GM12891 (cell line): ENCODE measurements at regions not wholly inside any gene's neighbourhood (a gene's known extent, or its start where the extent isn't known, plus 50 kb on each side); places are given as distances from the start of the nearest gene placed in this dataset.
"Not testable (repeated sequence)": the region's sequence is repeated elsewhere in the genome, so short reads cannot be mapped to it uniquely, and the experiment has no call there.

Experiments
- DNase-seq: peaks from one replicate; pipeline ENCODE4 v3.0.0; 2011; ENCODE audit warnings: low spot score; ENCODE audit not compliant: insufficient read length
- FAIRE-seq: peaks from 2 replicates; lab custom pipeline; 2011; peaks lifted over from hg19 to GRCh38; lab: Jason Lieb, UNC
- PAX5 ChIP-seq: IDR thresholded peaks from 2 replicates; pipeline ENCODE4 v1.6.1; 2011; ENCODE audit warnings: low read length, moderate library complexity, mild to moderate bottlenecking; ENCODE audit not compliant: insufficient read depth, severe bottlenecking
- POLR2A ChIP-seq: IDR thresholded peaks from 2 replicates; pipeline ENCODE4 v1.6.1; 2011; ENCODE audit warnings: low read depth, low read length, control low read depth
- POLR2AphosphoS5 ChIP-seq: IDR thresholded peaks from 2 replicates; pipeline ENCODE4 v1.6.1; 2011; ENCODE audit warnings: low read depth, low read length, control low read depth
- POU2F2 ChIP-seq: IDR thresholded peaks from 2 replicates; pipeline ENCODE4 v1.6.1; 2011; ENCODE audit warnings: low read depth, mild to moderate bottlenecking, control low read depth, low read length, moderate library complexity
- SPI1 ChIP-seq: IDR thresholded peaks from 2 replicates; pipeline ENCODE4 v1.6.1; 2011; ENCODE audit warnings: low read depth, low read length, control low read depth
- TAF1 ChIP-seq: IDR thresholded peaks from 2 replicates; pipeline ENCODE4 v1.6.1; 2011; ENCODE audit warnings: low read depth, low read length, control low read depth

DNA sequence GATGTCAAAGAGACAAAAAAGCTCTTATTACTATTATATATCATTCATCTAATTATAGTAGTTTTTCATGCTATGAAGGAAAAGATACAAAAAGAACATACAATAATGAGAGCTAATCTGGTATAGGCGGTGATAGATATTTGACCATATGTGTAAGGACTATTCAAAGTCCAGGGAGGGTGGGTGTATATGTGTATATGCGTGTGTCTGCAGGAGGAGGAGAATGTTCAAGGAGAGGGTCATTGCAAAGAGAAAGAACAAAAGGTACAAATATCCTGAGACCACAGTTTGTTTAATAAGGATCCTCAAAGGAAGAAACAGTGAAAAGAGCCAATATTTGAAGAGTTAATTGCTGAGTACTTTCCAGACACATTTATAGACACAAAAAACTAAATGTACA lies 1288.6 kb upstream of the CITED2 start:
- FAIRE-seq (no peak), DNase-seq (no peak)
- TF ChIP-seq POU2F2 (no peak), SPI1 (no peak), PAX5 (no peak), POLR2AphosphoS5 (no peak)

DNA sequence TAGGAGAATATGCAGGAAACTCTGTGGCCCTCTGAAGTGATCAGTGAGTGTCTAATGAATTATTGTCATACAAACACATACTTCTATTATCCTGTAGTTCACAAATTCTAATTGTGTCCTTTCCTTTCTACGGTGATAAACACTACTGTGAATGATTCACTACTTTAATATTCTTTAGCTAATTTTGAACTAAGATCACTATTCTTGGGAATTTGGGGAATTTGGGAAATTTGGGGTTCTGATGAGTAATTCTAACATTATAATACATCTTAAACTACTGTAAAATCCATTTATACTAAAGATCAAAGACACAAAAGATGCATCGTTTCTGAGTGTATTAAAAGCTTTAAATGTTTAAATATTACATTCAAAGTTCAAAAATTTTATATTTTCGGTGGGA lies 1287.2 kb upstream of the CITED2 start:
- DNase-seq (no peak), FAIRE-seq (no peak)
- no peak for TF ChIP-seq POLR2A

GRCh38 chr6:140660295-140660694 lies 1285.8 kb upstream of the CITED2 start:
- DNase-seq (no peak), FAIRE-seq (no peak)
- TF ChIP-seq TAF1 = no peak
- TF ChIP-seq POLR2AphosphoS5 = no peak

GRCh38 chr6:140653972-140654371 lies 1279.5 kb upstream of the CITED2 start:
- TF ChIP-seq TAF1 (no peak), POLR2A (no peak), PAX5 (no peak), SPI1 (no peak), POU2F2 (no peak), POLR2AphosphoS5 (no peak)
- FAIRE-seq (no peak), DNase-seq (no peak)

GRCh38 chr6:140653506-140653905 lies 1279.1 kb upstream of the CITED2 start:
- no peak for DNase-seq

DNA sequence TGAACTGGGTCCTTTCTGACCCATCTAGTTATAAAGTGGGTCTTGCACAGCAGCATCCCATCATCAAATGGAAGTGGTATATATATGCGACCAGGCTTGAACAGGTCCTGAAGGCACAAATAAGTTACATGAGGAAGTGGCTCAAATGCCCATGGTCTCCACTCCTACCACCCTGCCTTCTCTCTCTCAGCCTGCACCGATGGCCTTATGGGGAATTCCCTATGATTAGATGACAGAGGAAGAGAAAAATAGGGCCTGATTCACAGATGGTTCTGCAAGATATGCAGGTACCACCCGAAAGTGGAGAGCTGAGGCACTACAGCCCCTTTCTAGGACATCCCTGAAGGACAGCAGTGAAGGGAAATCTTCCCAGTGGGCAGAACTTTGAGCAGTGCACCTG lies 1275.1 kb upstream of the CITED2 start:
- not testable (repeated sequence) for DNase-seq, FAIRE-seq

More at GRCh38 chr6:140653506-140653905, 1279.1 kb upstream of the CITED2 start:
- FAIRE-seq = no peak
- TF ChIP-seq TAF1 = no peak

DNA sequence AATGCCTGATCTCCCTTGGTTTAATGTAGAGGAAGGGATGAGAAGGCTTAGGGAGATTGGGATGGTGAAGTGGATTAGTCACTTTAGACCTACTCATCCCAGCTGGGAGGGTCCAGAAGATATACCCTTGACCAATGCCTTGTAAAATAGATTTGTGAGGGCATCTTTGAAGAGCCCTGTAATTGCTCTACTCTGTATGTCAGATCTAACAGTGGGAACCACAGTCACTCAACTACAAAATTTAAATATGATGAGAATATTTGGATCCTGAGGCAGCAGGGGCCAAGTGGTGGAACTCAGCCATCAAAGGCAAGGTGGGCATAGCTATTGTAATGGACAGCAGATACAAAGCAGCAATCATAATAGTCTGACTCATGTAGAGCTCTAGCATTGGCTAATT lies 1272.9 kb upstream of the CITED2 start:
- not testable (repeated sequence) for DNase-seq, FAIRE-seq

- DNase-seq (no peak), FAIRE-seq (no peak)
- TF ChIP-seq PAX5 (no peak), POLR2AphosphoS5 (no peak), POU2F2 (no peak), TAF1 (no peak), SPI1 (no peak), POLR2A (no peak)
These were observed 1269.6 kb upstream of the CITED2 start for GRCh38 chr6:140644017-140644416.

DNA sequence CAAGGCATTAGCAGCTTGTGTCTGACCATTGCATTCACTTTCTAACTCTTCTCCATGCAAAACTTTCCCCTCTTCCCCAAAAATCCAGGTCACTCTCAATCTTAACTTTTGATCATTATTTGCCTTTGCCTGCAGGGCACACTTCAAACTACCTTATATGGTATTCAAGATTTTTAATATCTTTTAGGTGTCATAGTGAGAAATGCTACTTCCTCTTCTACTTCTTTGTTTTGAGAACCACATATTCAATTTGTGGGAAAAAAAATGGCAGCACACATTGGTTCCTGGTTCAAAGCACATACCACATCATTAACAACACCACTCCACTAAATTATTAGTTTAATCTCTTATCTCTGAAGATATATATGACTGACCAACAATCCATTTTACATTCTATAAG lies 1267.0 kb upstream of the CITED2 start:
- FAIRE-seq (no peak), DNase-seq (no peak)
- TF ChIP-seq TAF1 = no peak
- TF ChIP-seq SPI1 = peak; percentile 81
- TF ChIP-seq POLR2AphosphoS5 = no peak
- no peak for TF ChIP-seq POU2F2
- TF ChIP-seq PAX5 = no peak
- no peak for TF ChIP-seq POLR2A

DNA sequence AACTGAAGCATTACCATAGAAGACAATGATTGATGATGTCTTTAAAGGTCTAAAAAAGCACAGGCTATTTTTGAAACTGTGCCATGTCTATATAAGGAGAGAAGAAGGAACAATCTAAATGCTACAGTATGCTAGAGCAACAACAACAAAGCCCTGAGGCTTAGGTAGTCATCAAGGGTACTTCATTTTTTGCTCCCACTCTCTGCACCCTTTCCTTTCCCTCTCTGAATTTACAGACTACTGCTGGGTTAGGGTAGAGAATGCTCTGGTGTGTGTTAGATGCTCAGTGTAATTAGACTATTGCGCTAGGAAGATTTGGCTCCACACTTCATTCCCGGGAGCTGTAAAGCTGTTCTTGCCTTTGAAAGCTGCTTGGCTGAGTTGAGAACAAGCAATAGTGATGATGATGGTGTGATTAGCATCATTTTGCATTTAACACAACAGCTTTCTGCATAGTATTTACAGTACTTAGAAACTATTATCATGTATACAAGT lies 1262.5 kb upstream of the CITED2 start:
- no peak for FAIRE-seq
- TF ChIP-seq PAX5 = no peak
- TF ChIP-seq POU2F2 = no peak
- no peak for TF ChIP-seq TAF1
- TF ChIP-seq POLR2A = no peak
- TF ChIP-seq SPI1 = no peak
- TF ChIP-seq POLR2AphosphoS5 = no peak
- DNase-seq = no peak

- TF ChIP-seq POU2F2 (no peak), SPI1 (no peak), POLR2A (no peak), POLR2AphosphoS5 (no peak), TAF1 (no peak), PAX5 (no peak)
- DNase-seq (no peak), FAIRE-seq (no peak)
These were observed 1261.9 kb upstream of the CITED2 start for GRCh38 chr6:140636271-140636907.
